K562 (cell line): ENCODE measurements at regions not wholly inside any gene's neighbourhood (a gene's known extent, or its start where the extent isn't known, plus 50 kb on each side); places are given as distances from the start of the nearest gene placed in this dataset.

Source experiments
- ATAC-seq: fragments of 200-7000 bp; cut with Tn5 transposase; 3 replicates; pipeline ENCODE4 v1.9.1; 2020; ENCODE audit warnings: moderate library complexity
- BruUV-seq: library from RNA; stranded (reverse); fragments of 400-500 nt; replicated peaks from 2 replicates; lab custom pipeline; 2021; lab: Mats Ljungman, UMichigan
- CTCF ChIA-PET: fragments of 300-600 bp; formaldehyde crosslinking; extraction: SDS; loops from one replicate; lab custom pipeline; 2021; ENCODE audit warnings: low intra/inter-chr PET ratio; lab: Yijun Ruan, JAX
- POLR2A ChIA-PET: fragments of 300-600, 350-650 bp; sonication (Branson Sonifier 250); formaldehyde crosslinking; extraction: SDS; loops from one replicate; lab custom pipeline; 2021; ENCODE audit warnings: antibody characterized with exemption, inconsistent platforms; lab: Yijun Ruan, JAX
- DNase-seq, 4 experiments: peaks; one replicate each; pipeline versions ENCODE4 v3.0.0 to v3.0.0-alpha.2; 2011 to 2018; ENCODE audit warnings: low spot score in 3 of 4, mixed read lengths in 3 of 4; ENCODE audit errors: extremely low read depth in 1 of 4
- FAIRE-seq: peaks from 2 replicates; lab custom pipeline; 2011; peaks lifted over from hg19 to GRCh38; lab: Jason Lieb, UNC
- H2AFZ ChIP-seq: 2 replicates; pipeline ENCODE4 v1.6.0; 2011; ENCODE audit warnings: low read depth, low read length, control low read depth, inconsistent platforms
- H3K27ac ChIP-seq: fragments of 200-600 bp; 3 replicates; pipeline ENCODE4 v1.8.0; 2011; ENCODE audit warnings: low read depth, mild to moderate bottlenecking, control low read depth, inconsistent platforms, low read length, moderate library complexity, mixed read lengths; ENCODE audit errors: extremely low read depth
- H3K27me3 ChIP-seq, 2 experiments: fragments of 300-600 bp in 1 of 2; 2 replicates in 1 of 2; 3 replicates in 1 of 2; pipeline versions ENCODE4 v1.6.0 to v1.8.0; 2011; ENCODE audit warnings: inconsistent platforms in 2 of 2, low read length in 2 of 2, mild to moderate bottlenecking in 1 of 2, mixed read lengths in 1 of 2, moderate library complexity in 1 of 2; ENCODE audit not compliant: control insufficient read depth in 2 of 2, insufficient read depth in 2 of 2
- H3K36me3 ChIP-seq: fragments of 300-600 bp; 3 replicates; pipeline ENCODE4 v1.8.0; 2011; ENCODE audit warnings: mild to moderate bottlenecking, low read length, inconsistent platforms; ENCODE audit not compliant: control insufficient read depth, insufficient read depth
- H3K4me1 ChIP-seq, 2 experiments: fragments of 200-600 bp in 1 of 2; replicated peaks in 1 of 2; 2 replicates in 1 of 2; 3 replicates in 1 of 2; pipeline versions ENCODE4 v1.5.1 to v1.8.0; 2011; ENCODE audit warnings: inconsistent platforms in 2 of 2, low read length in 2 of 2, mild to moderate bottlenecking in 1 of 2, mixed read lengths in 1 of 2, moderate library complexity in 1 of 2; ENCODE audit not compliant: control insufficient read depth in 2 of 2, insufficient read depth in 2 of 2
- H3K4me2 ChIP-seq: 2 replicates; pipeline ENCODE4 v1.6.1; 2011; ENCODE audit warnings: low read length, control low read depth, inconsistent platforms, mixed read lengths; ENCODE audit not compliant: insufficient read depth
- H3K4me3 ChIP-seq: fragments of 200-600 bp; sonication (generic), shearing (Covaris generic); 2 replicates; pipeline ENCODE4 v1.5.1; 2016; ENCODE audit warnings: control low read depth, inconsistent platforms
- H3K79me2 ChIP-seq: fragments of 200-600 bp; 3 replicates; pipeline ENCODE4 v1.8.0; 2011; ENCODE audit warnings: low read length, inconsistent platforms; ENCODE audit not compliant: control insufficient read depth, insufficient read depth
- H3K9ac ChIP-seq, 2 experiments: 2 replicates each; pipeline versions ENCODE4 v1.6.0 to v1.6.1; 2011; ENCODE audit warnings: low read depth in 2 of 2, low read length in 2 of 2, control low read depth in 1 of 2, inconsistent platforms in 1 of 2, mild to moderate bottlenecking in 1 of 2, mixed read lengths in 1 of 2; ENCODE audit not compliant: insufficient read depth in 1 of 2
- H3K9me1 ChIP-seq: one replicate; pipeline ENCODE4 v1.6.0; 2011; ENCODE audit warnings: inconsistent platforms, mild to moderate bottlenecking, low read length, moderate library complexity; ENCODE audit not compliant: control insufficient read depth, insufficient read depth
- H3K9me3 ChIP-seq: replicated peaks from 2 replicates; pipeline ENCODE4 v1.5.1; 2011; ENCODE audit warnings: low read depth, low read length, inconsistent platforms; ENCODE audit not compliant: control insufficient read depth, insufficient read depth
- H4K20me1 ChIP-seq: replicated peaks from 2 replicates; pipeline ENCODE4 v1.6.1; 2011; ENCODE audit warnings: low read length, inconsistent platforms, mixed read lengths; ENCODE audit not compliant: control insufficient read depth, insufficient read depth
- MBD2 ChIP-seq: sonication (generic); IDR thresholded peaks from 2 replicates; pipeline ENCODE4 v1.6.1; 2016; ENCODE audit warnings: low read depth, borderline replicate concordance
- MGA ChIP-seq: fragments of 450-650 bp; IDR thresholded peaks from 2 replicates; pipeline ENCODE4 v1.6.1; 2016; ENCODE audit warnings: mild to moderate bottlenecking, moderate library complexity
- PBX2 ChIP-seq, 2 experiments: IDR thresholded peaks in 1 of 2; conservative IDR thresholded peaks in 1 of 2; 2 replicates each; pipeline ENCODE4 v1.6.1; 2016; ENCODE audit warnings: low read depth in 2 of 2, mild to moderate bottlenecking in 1 of 2, missing compliant biosample characterization in 1 of 2, missing genetic modification characterization in 1 of 2, moderate library complexity in 1 of 2
- PCBP1 ChIP-seq: fragments of 200-400 bp; formaldehyde crosslinking; IDR thresholded peaks from 2 replicates; pipeline ENCODE4 v1.6.1; 2018; ENCODE audit warnings: mild to moderate bottlenecking, low read depth, low read length; ENCODE audit not compliant: poor library complexity, severe bottlenecking
- whole genome bisulfite sequencing: fragments of 100-300 bp; shearing (Covaris generic); methylation state at CpG from one replicate; pipeline ENCODE4 v1.1.6; 2016; ENCODE audit warnings: low coverage, mixed read lengths; ENCODE audit not compliant: insufficient coverage; ENCODE audit errors: missing lambda C conversion rate; 5-methylcytosine and 5-hydroxymethylcytosine counted together
- in situ Hi-C: fragments of 300-500 bp; cut with MboI; formaldehyde crosslinking; loops from 4 replicates; pipeline ENCODE4 v1.15.0; 2018; ENCODE audit warnings: inconsistent platforms, mixed read lengths
- intact Hi-C: fragments of 100-400 bp; cut with micrococcal nuclease; formaldehyde crosslinking; loops from 2 replicates; pipeline ENCODE4 v1.14.2; 2022
- TF ChIP-seq, protein P1 (sequence below): sonication (generic); formaldehyde crosslinking; IDR thresholded peaks from 2 replicates; pipeline ENCODE4 v1.9.0; 2022; ENCODE audit warnings: mild to moderate bottlenecking, missing genetic modification reagents

DNA sequence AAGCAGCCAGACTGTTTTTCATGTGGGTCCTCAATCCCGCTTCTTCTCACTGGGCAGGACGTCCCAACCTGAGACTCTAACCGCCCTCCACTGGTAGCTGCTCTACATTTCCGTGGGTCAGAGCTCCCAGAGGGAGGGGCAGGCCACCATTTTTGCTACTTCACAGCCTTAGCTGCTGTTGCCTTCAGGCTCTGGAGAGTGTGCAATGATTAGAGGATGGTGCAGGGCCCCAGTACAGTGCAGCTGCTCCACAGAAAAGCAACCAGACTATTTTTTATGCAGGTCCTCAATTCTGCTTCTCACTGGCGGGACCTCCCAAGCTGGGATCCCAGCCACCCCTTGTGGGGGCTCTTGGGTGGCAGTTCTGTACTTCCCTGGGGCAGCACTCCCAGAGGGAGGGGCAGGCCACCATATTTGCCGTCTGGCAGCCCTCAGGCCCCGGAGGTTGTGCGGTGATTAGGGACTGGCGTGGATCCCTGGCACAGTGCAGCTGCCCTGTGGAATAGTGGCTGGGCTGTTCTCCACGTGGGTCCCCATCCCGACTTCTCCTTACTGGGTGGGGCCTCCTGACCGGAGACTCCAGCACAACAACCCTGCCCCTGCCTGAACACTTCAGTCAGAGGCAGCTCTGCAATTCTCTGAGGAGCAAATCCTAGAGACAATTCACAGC is 647.6 kb upstream of the PKN2 start:
- no peak overlapping the region for H2AFZ ChIP-seq
- BruUV-seq = no TSS peak
- H4K20me1 ChIP-seq = no peaks in the 10 kb centered on the region
- H3K79me2 ChIP-seq = no peaks in the 10 kb centered on the region
- H3K27me3 ChIP-seq = no peaks in the 10 kb centered on the region
- CTCF ChIA-PET = no interaction called here
- H3K27ac ChIP-seq = no peak overlapping the region
- H3K4me2 ChIP-seq = no peak overlapping the region
- POLR2A ChIA-PET = no interaction called here
- FAIRE-seq (no peak), ATAC-seq (no peak), DNase-seq (no peak)
- H3K9ac ChIP-seq = no peak overlapping the region
- H3K9me1 ChIP-seq = no peaks in the 10 kb centered on the region
- WGBS = 1% methylated on average over 12 of the region's 12 CpGs
- in situ Hi-C loops = no loop called here
- intact Hi-C loops = no loop called here
- H3K9me3 ChIP-seq = no peaks in the 10 kb centered on the region
- H3K36me3 ChIP-seq = no peaks in the 10 kb centered on the region
- no peak overlapping the region for H3K4me3 ChIP-seq
- no peaks in the 10 kb centered on the region for H3K4me1 ChIP-seq
- TF ChIP-seq MBD2 = no peak
- TF ChIP-seq, protein P1, sequence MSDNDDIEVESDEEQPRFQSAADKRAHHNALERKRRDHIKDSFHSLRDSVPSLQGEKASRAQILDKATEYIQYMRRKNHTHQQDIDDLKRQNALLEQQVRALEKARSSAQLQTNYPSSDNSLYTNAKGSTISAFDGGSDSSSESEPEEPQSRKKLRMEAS (CRISPR knock-in tag) = no peak
- no peak for TF ChIP-seq PBX2 (CRISPR knock-in tag; IDR thresholded peaks at IDR 0.05; ENCODE audit: low read depth)
- TF ChIP-seq PBX2 (tag; conservative IDR thresholded peaks at IDR 0.05; ENCODE audit: low read depth) = no peak
- TF ChIP-seq PCBP1 = no peak
- no peak for TF ChIP-seq MGA
